ENCODE measurements at regions not wholly inside any gene's neighbourhood (a gene's known extent, or its start where the extent isn't known, plus 50 kb on each side); places are given as distances from the start of the nearest gene placed in this dataset.

GRCh38 chr12:4119157-4119761, 154.3 kb upstream of the CCND2 start:
- TF ChIP-seq ZNF75D (CRISPR knock-in tag; IDR thresholded peaks at IDR 0.05; ENCODE audit: borderline replicate concordance) (no peak), FOSL1 (CRISPR knock-in tag; IDR thresholded peaks at IDR 0.05; ENCODE audit: borderline replicate concordance) (no peak), CTCF (CRISPR knock-in tag; IDR thresholded peaks at IDR 0.05) (no peak), ZNF703 (CRISPR knock-in tag; IDR thresholded peaks at IDR 0.05; ENCODE audit: borderline replicate concordance) (no peak), ETV6 (CRISPR knock-in tag; conservative IDR thresholded peaks at IDR 0.05) (no peak), EZH2 (conservative IDR thresholded peaks at IDR 0.05; ENCODE audit: low read depth, low read length) (no peak), EP300 (IDR thresholded peaks at IDR 0.05; ENCODE audit: low read depth in 2 of 2, low read length in 2 of 2) (no peak), EP300 (CRISPR knock-in tag; IDR thresholded peaks at IDR 0.05; ENCODE audit: borderline replicate concordance) (no peak), ZMYM4 (CRISPR knock-in tag; IDR thresholded peaks at IDR 0.05) (no peak), DMTF1 (CRISPR knock-in tag; IDR thresholded peaks at IDR 0.05) (no peak), NR1H2 (CRISPR knock-in tag; IDR thresholded peaks at IDR 0.05; ENCODE audit: borderline replicate concordance, low read depth) (no peak)
